ENCODE measurements at regions not wholly inside any gene's neighbourhood (a gene's known extent, or its start where the extent isn't known, plus 50 kb on each side); places are given as distances from the start of the nearest gene placed in this dataset.

- DNase-seq (ENCODE audit: low spot score), result no peak
- H3K27ac ChIP-seq, result no peak overlapping the region
- H3K4me3 ChIP-seq, result no peak overlapping the region
- H3K4me1 ChIP-seq, result no peaks in the 10 kb centered on the region
- H3K9me3 ChIP-seq, result no peaks in the 10 kb centered on the region
- H3K27me3 ChIP-seq, result no peaks in the 10 kb centered on the region
- TF ChIP-seq CTCF (IDR thresholded peaks at IDR 0.05), result no peak
- H3K36me3 ChIP-seq, result no peaks in the 10 kb centered on the region
Observed at GRCh38 chr14:54306806-54307205, 90.0 kb upstream of the CDKN3 start.

GRCh38 chr14:54309615-54310014 is 87.2 kb upstream of the CDKN3 start:
- Histone ChIP-seq H3K27ac (no peak overlapping the region), H3K27me3 (no peaks in the 10 kb centered on the region), H3K4me3 (no peak overlapping the region), H3K36me3 (no peaks in the 10 kb centered on the region), H3K4me1 (peaks cover 0 to 4% of the 10 kb centered on the region in 2 donors), H3K9me3 (no peaks in the 10 kb centered on the region)
- DNase-seq (ENCODE audit: low spot score), result no peak
- TF ChIP-seq CTCF (IDR thresholded peaks at IDR 0.05), result no peak

GRCh38 chr14:54310151-54310850 is 86.5 kb upstream of the CDKN3 start:
- no peak overlapping the region for H3K27ac ChIP-seq
- DNase-seq (ENCODE audit: low spot score), result no peak
- H3K36me3 ChIP-seq, result no peaks in the 10 kb centered on the region
- H3K4me1 ChIP-seq, result peaks cover 0 to 4% of the 10 kb centered on the region in 2 donors
- H3K4me3 ChIP-seq, result no peak overlapping the region
- H3K9me3 ChIP-seq, result no peaks in the 10 kb centered on the region
- no peaks in the 10 kb centered on the region for H3K27me3 ChIP-seq
- no peak for TF ChIP-seq CTCF (IDR thresholded peaks at IDR 0.05)

- Histone ChIP-seq H3K4me1 (peaks cover 0 to 4% of the 10 kb centered on the region in 2 donors), H3K27me3 (no peaks in the 10 kb centered on the region), H3K9me3 (no peaks in the 10 kb centered on the region), H3K36me3 (no peaks in the 10 kb centered on the region), H3K27ac (no peak overlapping the region), H3K4me3 (no peak overlapping the region)
- DNase-seq (ENCODE audit: low spot score), result no peak
- TF ChIP-seq CTCF (IDR thresholded peaks at IDR 0.05), result no peak
Observed at GRCh38 chr14:54310851-54311228, 86.0 kb upstream of the CDKN3 start.

GRCh38 chr14:54312166-54312801 is 84.5 kb upstream of the CDKN3 start:
- no peak overlapping the region for H3K27ac ChIP-seq
- TF ChIP-seq CTCF (IDR thresholded peaks at IDR 0.05), result no peak
- H3K4me1 ChIP-seq, result peaks cover 0 to 4% of the 10 kb centered on the region in 2 donors
- DNase-seq (ENCODE audit: low spot score), result no peak
- H3K36me3 ChIP-seq, result no peaks in the 10 kb centered on the region
- no peaks in the 10 kb centered on the region for H3K9me3 ChIP-seq
- no peak overlapping the region for H3K4me3 ChIP-seq
- H3K27me3 ChIP-seq, result no peaks in the 10 kb centered on the region

Data from right atrium auricular region (tissue), 2 donors.